Neural cell (in vitro differentiated cells): ENCODE measurements at regions not wholly inside any gene's neighbourhood (a gene's known extent, or its start where the extent isn't known, plus 50 kb on each side); places are given as distances from the start of the nearest gene placed in this dataset.

Experiments
- H2AFZ ChIP-seq: fragments of 200-600, 300-800 bp; sonication (generic), shearing (Covaris generic); 2 replicates; pipeline ENCODE4 v1.6.0; 2014; ENCODE audit warnings: low read depth, mild to moderate bottlenecking, antibody characterized with exemption, low read length, moderate library complexity
- H3F3A ChIP-seq: fragments of 200-600 bp; shearing (Covaris generic); 2 replicates; pipeline ENCODE4 v1.6.1; 2016; ENCODE audit warnings: mild to moderate bottlenecking, moderate library complexity, mixed read lengths, antibody characterized with exemption, low read length; ENCODE audit not compliant: insufficient read depth, poor library complexity, severe bottlenecking
- H3K27ac ChIP-seq: fragments of 200-600, 300-800 bp; sonication (generic), shearing (Covaris generic); 2 replicates; pipeline ENCODE4 v1.5.1; 2014; ENCODE audit warnings: mild to moderate bottlenecking, low read length, moderate library complexity
- H3K27me3 ChIP-seq: fragments of 300-800, 200-600 bp; sonication (generic), shearing (Covaris generic); 2 replicates; pipeline ENCODE4 v1.6.0; 2014; ENCODE audit warnings: mild to moderate bottlenecking, low read depth, low read length, moderate library complexity; ENCODE audit not compliant: insufficient read depth
- H3K36me3 ChIP-seq: fragments of 300-800, 200-600 bp; sonication (generic), shearing (Covaris generic); 2 replicates; pipeline ENCODE4 v1.5.1; 2014; ENCODE audit warnings: mild to moderate bottlenecking, antibody characterized with exemption, low read length, moderate library complexity; ENCODE audit not compliant: insufficient read depth
- H3K4me2 ChIP-seq: fragments of 300-800, 200-600 bp; sonication (generic), shearing (Covaris generic); 2 replicates; pipeline ENCODE4 v1.6.0; 2014; ENCODE audit warnings: mild to moderate bottlenecking, low read length
- H3K4me3 ChIP-seq: fragments of 300-800, 200-600 bp; sonication (generic), shearing (Covaris generic); 2 replicates; pipeline ENCODE4 v1.5.1; 2014; ENCODE audit warnings: mild to moderate bottlenecking, low read length, moderate library complexity
- H3K79me2 ChIP-seq: fragments of 200-600 bp; shearing (Covaris generic); replicated peaks from 2 replicates; pipeline ENCODE4 v1.6.0; 2014; ENCODE audit warnings: mild to moderate bottlenecking, low read length, moderate library complexity; ENCODE audit not compliant: insufficient read depth
- H3K9ac ChIP-seq: fragments of 300-800, 200-600 bp; sonication (generic), shearing (Covaris generic); 2 replicates; pipeline ENCODE4 v1.6.1; 2016; ENCODE audit warnings: mild to moderate bottlenecking, low read length, mixed read lengths
- H3K9me2 ChIP-seq: fragments of 200-600 bp; shearing (Covaris generic); 2 replicates; pipeline ENCODE4 v1.6.1; 2016; ENCODE audit warnings: mild to moderate bottlenecking, low read length, mixed read lengths; ENCODE audit not compliant: insufficient read depth
- H3K9me3 ChIP-seq: fragments of 200-600, 300-800 bp; sonication (generic), shearing (Covaris generic); 2 replicates; pipeline ENCODE4 v1.6.1; 2016; ENCODE audit warnings: mild to moderate bottlenecking, mixed run types, low read length, moderate library complexity, mixed read lengths
- H4K20me1 ChIP-seq: fragments of 200-600 bp; shearing (Covaris generic); 2 replicates; pipeline ENCODE4 v1.6.1; 2016; ENCODE audit warnings: mild to moderate bottlenecking, mixed run types; ENCODE audit not compliant: insufficient read depth
- CTCF ChIP-seq: fragments of 450-650 bp; IDR thresholded peaks from 2 replicates; pipeline ENCODE4 v1.5.1; 2014; ENCODE audit warnings: antibody characterized with exemption, mild to moderate bottlenecking, moderate library complexity; ENCODE audit not compliant: poor library complexity, severe bottlenecking
- EP300 ChIP-seq: fragments of 450-650 bp; conservative IDR thresholded peaks from 2 replicates; pipeline ENCODE4 v1.6.1; 2014; ENCODE audit warnings: antibody characterized with exemption, mild to moderate bottlenecking, moderate library complexity; ENCODE audit not compliant: poor library complexity, severe bottlenecking
- EZH2 ChIP-seq: fragments of 200-600, 300-800 bp; shearing (Covaris generic), sonication (generic); IDR thresholded peaks from 2 replicates; pipeline ENCODE4 v1.6.1; 2014; ENCODE audit warnings: antibody characterized with exemption, low read length, borderline replicate concordance, mild to moderate bottlenecking; ENCODE audit not compliant: insufficient read depth, poor library complexity, severe bottlenecking
- MXI1 ChIP-seq: fragments of 450-650 bp; conservative IDR thresholded peaks from 2 replicates; pipeline ENCODE4 v1.6.1; 2014; ENCODE audit warnings: antibody characterized with exemption, mild to moderate bottlenecking; ENCODE audit not compliant: poor library complexity, severe bottlenecking
- POLR2AphosphoS5 ChIP-seq: IDR thresholded peaks from 2 replicates; pipeline ENCODE4 v1.6.1; 2012
- RAD21 ChIP-seq: fragments of 450-650 bp; conservative IDR thresholded peaks from 2 replicates; pipeline ENCODE4 v1.6.1; 2014; ENCODE audit warnings: antibody characterized with exemption, mild to moderate bottlenecking, moderate library complexity
- REST ChIP-seq: IDR thresholded peaks from 2 replicates; pipeline ENCODE4 v1.6.1; 2012; ENCODE audit warnings: borderline replicate concordance
- SMC3 ChIP-seq: fragments of 450-650 bp; conservative IDR thresholded peaks from 2 replicates; pipeline ENCODE4 v1.6.1; 2014; ENCODE audit warnings: antibody characterized with exemption, mild to moderate bottlenecking, moderate library complexity; ENCODE audit not compliant: poor library complexity
- TAF1 ChIP-seq: IDR thresholded peaks from 2 replicates; pipeline ENCODE4 v1.6.1; 2012; ENCODE audit warnings: low read depth

- Histone ChIP-seq H3K9ac (no peak overlapping the region), H3K4me2 (no peak overlapping the region), H3K36me3 (no peaks in the 10 kb centered on the region), H3K79me2 (no peaks in the 10 kb centered on the region), H3K9me2 (no peaks in the 10 kb centered on the region), H3K27me3 (no peaks in the 10 kb centered on the region), H2AFZ (no peak overlapping the region), H3K9me3 (no peaks in the 10 kb centered on the region), H4K20me1 (no peaks in the 10 kb centered on the region), H3K27ac (no peak overlapping the region), H3K4me3 (no peak overlapping the region), H3F3A (no peaks in the 10 kb centered on the region)
- TF ChIP-seq REST (no peak), RAD21 (no peak), TAF1 (no peak), SMC3 (no peak), MXI1 (no peak), CTCF (no peak), EP300 (no peak), EZH2 (no peak), POLR2AphosphoS5 (no peak)
Measured at GRCh38 chr1:22273686-22274681, 131.1 kb upstream of the WNT4 start.

GRCh38 chr1:22275167-22275566, 132.3 kb upstream of the WNT4 start:
- H3K9me3 ChIP-seq = no peaks in the 10 kb centered on the region
- H3K9me2 ChIP-seq = no peaks in the 10 kb centered on the region
- no peak overlapping the region for H3K9ac ChIP-seq
- no peaks in the 10 kb centered on the region for H3F3A ChIP-seq
- H3K36me3 ChIP-seq = no peaks in the 10 kb centered on the region
- H3K4me2 ChIP-seq = no peak overlapping the region
- no peaks in the 10 kb centered on the region for H4K20me1 ChIP-seq
- H3K79me2 ChIP-seq = no peaks in the 10 kb centered on the region
- H2AFZ ChIP-seq = no peak overlapping the region
- H3K4me3 ChIP-seq = no peak overlapping the region
- H3K27me3 ChIP-seq = no peaks in the 10 kb centered on the region
- TF ChIP-seq REST = no peak
- H3K27ac ChIP-seq = no peak overlapping the region
